HL-60 (cell line): ENCODE measurements at regions not wholly inside any gene's neighbourhood (a gene's known extent, or its start where the extent isn't known, plus 50 kb on each side); places are given as distances from the start of the nearest gene placed in this dataset.

Source experiments
- DNase-seq, 2 experiments: peaks; one replicate each; pipeline ENCODE4 v3.0.0-alpha.2; 2010 to 2020; ENCODE audit warnings: low read depth in 1 of 2, low spot score in 1 of 2
- H3K27ac ChIP-seq: fragments of 250-450 bp; sonication (Bioruptor Pico); replicated peaks from 2 replicates; pipeline ENCODE4 v1.5.1; 2020; ENCODE audit warnings: mild to moderate bottlenecking, moderate library complexity
- H3K27me3 ChIP-seq: fragments of 250-450 bp; sonication (Bioruptor Pico); 2 replicates; pipeline ENCODE4 v1.5.1; 2021; ENCODE audit warnings: mild to moderate bottlenecking, moderate library complexity; ENCODE audit not compliant: insufficient read depth, poor library complexity, severe bottlenecking
- H3K4me3 ChIP-seq: replicated peaks from 2 replicates; pipeline ENCODE4 v1.5.1; 2011; ENCODE audit warnings: mild to moderate bottlenecking, control low read depth, low read length; ENCODE audit not compliant: insufficient read depth
- CTCF ChIP-seq: IDR thresholded peaks from one replicate; pipeline ENCODE4 v1.5.1; 2011; ENCODE audit warnings: low read length, control low read depth, inconsistent platforms; ENCODE audit not compliant: insufficient read depth
- GABPA ChIP-seq: IDR thresholded peaks from 2 replicates; pipeline ENCODE4 v1.6.1; 2012; ENCODE audit warnings: low read depth
- POLR2AphosphoS5 ChIP-seq: IDR thresholded peaks from 2 replicates; pipeline ENCODE4 v1.6.1; 2012; ENCODE audit warnings: low read depth
- REST ChIP-seq: IDR thresholded peaks from 2 replicates; pipeline ENCODE4 v1.6.1; 2012; ENCODE audit warnings: low read depth; ENCODE audit not compliant: insufficient replicate concordance
- SPI1 ChIP-seq: IDR thresholded peaks from 2 replicates; pipeline ENCODE4 v1.6.1; 2012; ENCODE audit warnings: low read depth, mild to moderate bottlenecking, borderline replicate concordance

GRCh38 chr4:24731448-24731847, 63.9 kb upstream of the SOD3 start:
- Histone ChIP-seq H3K27me3 (no peaks in the 10 kb centered on the region), H3K4me3 (no peak overlapping the region), H3K27ac (no peak overlapping the region)
- DNase-seq: no peak
- TF ChIP-seq SPI1: no peak
- no peak for TF ChIP-seq POLR2AphosphoS5
- no peak for TF ChIP-seq REST
- TF ChIP-seq GABPA: no peak
- no peak for TF ChIP-seq CTCF

- H3K4me3 ChIP-seq: no peak overlapping the region
- DNase-seq: no peak
- no peak overlapping the region for H3K27ac ChIP-seq
- TF ChIP-seq POLR2AphosphoS5: no peak
- no peak for TF ChIP-seq CTCF
- TF ChIP-seq GABPA: no peak
- TF ChIP-seq SPI1: no peak
- TF ChIP-seq REST: no peak
- H3K27me3 ChIP-seq: no peaks in the 10 kb centered on the region
These were observed 60.9 kb upstream of the SOD3 start for GRCh38 chr4:24734511-24734910.

- H3K27me3 ChIP-seq: no peaks in the 10 kb centered on the region
- H3K27ac ChIP-seq: no peak overlapping the region
- TF ChIP-seq CTCF: peak; percentile 11
- TF ChIP-seq GABPA: no peak
- peak in 1 of 2 experiments; percentile 12 for DNase-seq
- no peak overlapping the region for H3K4me3 ChIP-seq
These were observed 59.3 kb upstream of the SOD3 start for GRCh38 chr4:24736066-24736465.

- no peak for DNase-seq
- TF ChIP-seq CTCF (no peak), POLR2AphosphoS5 (no peak), SPI1 (no peak), GABPA (no peak), REST (no peak)
- no peaks in the 10 kb centered on the region for H3K27me3 ChIP-seq
- no peak overlapping the region for H3K4me3 ChIP-seq
- H3K27ac ChIP-seq: no peak overlapping the region
These were observed 53.5 kb upstream of the SOD3 start for GRCh38 chr4:24741910-24742309.
